Lung (tissue), 11 donors: ENCODE measurements at regions not wholly inside any gene's neighbourhood (a gene's known extent, or its start where the extent isn't known, plus 50 kb on each side); places are given as distances from the start of the nearest gene placed in this dataset.

Experiments
- ATAC-seq: fragments of 200-7000 bp; cut with Tn5 transposase; one replicate; pipeline ENCODE4 v1.9.1; 2020; ENCODE audit warnings: moderate number of reproducible peaks; ENCODE audit not compliant: insufficient read depth, low FRiP score
- DNase-seq, 3 donors: peaks; one replicate each; pipeline ENCODE4 v3.0.0-alpha.2; 2013 to 2017
- H3K27ac ChIP-seq, 2 donors: one replicate each; pipeline ENCODE4 v1.5.1; 2013; ENCODE audit warnings: mild to moderate bottlenecking in 2 of 2, moderate library complexity in 2 of 2, control low read depth in 1 of 2, inconsistent platforms in 1 of 2, low read depth in 1 of 2, low read length in 1 of 2
- H3K27me3 ChIP-seq, 3 donors: one replicate each; pipeline ENCODE4 v1.5.1; 2013; ENCODE audit warnings: low read length in 2 of 3; ENCODE audit not compliant: control insufficient read depth in 3 of 3, insufficient read depth in 3 of 3
- H3K36me3 ChIP-seq, 4 donors: one replicate each; pipeline ENCODE4 v1.5.1; 2013; ENCODE audit warnings: low read length in 4 of 4, mild to moderate bottlenecking in 1 of 4, moderate library complexity in 1 of 4; ENCODE audit not compliant: control insufficient read depth in 4 of 4, insufficient read depth in 4 of 4
- H3K4me1 ChIP-seq, 5 donors: one replicate each; pipeline ENCODE4 v1.5.1; 2013; ENCODE audit warnings: low read length in 5 of 5, mild to moderate bottlenecking in 2 of 5, moderate library complexity in 1 of 5; ENCODE audit not compliant: control insufficient read depth in 5 of 5, insufficient read depth in 5 of 5
- H3K4me3 ChIP-seq: one replicate; pipeline ENCODE4 v1.5.1; 2013; ENCODE audit warnings: mild to moderate bottlenecking, control low read depth, moderate library complexity
- H3K9ac ChIP-seq, 2 donors: one replicate each; pipeline ENCODE4 v1.5.1; 2013; ENCODE audit warnings: low read length in 2 of 2, control low read depth in 1 of 2; ENCODE audit not compliant: insufficient read depth in 1 of 2
- H3K9me3 ChIP-seq, 4 donors: one replicate each; pipeline ENCODE4 v1.5.1; 2013; ENCODE audit warnings: low read length in 3 of 4, mild to moderate bottlenecking in 1 of 4, moderate library complexity in 1 of 4; ENCODE audit not compliant: control insufficient read depth in 4 of 4, insufficient read depth in 3 of 4
- CTCF ChIP-seq: IDR thresholded peaks from 2 replicates; pipeline ENCODE4 v1.5.1; 2012; ENCODE audit warnings: mild to moderate bottlenecking; ENCODE audit errors: control extremely low read depth, extremely low read depth
- WGBS, 2 donors: extraction: QIAGEN DNeasy Blood & Tissue Kit; methylation state at CpG; one replicate each; pipeline ENCODE4 v1.1.7; 2013; 5-methylcytosine and 5-hydroxymethylcytosine counted together
- donor health status: control.
- donor health status: control.
- donor health status: Bipolar disorder and iron deficiency.
- donor health status: healthy.
- donor health status: DM: yes; HTN: yes; CAD: no.

DNA sequence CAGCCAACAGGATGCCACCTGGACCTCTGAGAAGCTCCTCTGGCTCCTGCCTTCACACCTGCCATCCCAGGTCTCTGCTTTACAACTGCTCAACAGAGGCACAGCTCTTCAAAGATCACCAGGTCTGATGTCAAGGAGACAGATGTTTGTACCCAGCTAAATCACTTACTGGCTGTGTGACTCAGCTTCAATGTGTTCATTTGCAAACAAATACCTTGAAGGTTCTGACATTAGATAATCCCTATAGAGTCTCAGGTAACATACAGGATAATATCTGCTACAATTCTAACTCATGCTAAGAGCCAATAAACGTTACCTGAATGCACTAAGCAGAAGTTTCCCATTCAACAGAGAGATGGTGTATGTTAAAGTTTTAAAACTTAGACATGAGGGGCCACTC, 163.4 kb upstream of the IGF1R start:
- peaks cover 0 to 2% (median under 1%) of the 10 kb centered on the region in 4 donors for H3K9me3 ChIP-seq
- no peak overlapping the region for H3K9ac ChIP-seq
- H3K36me3 ChIP-seq = no peaks in the 10 kb centered on the region
- H3K27me3 ChIP-seq = no peaks in the 10 kb centered on the region
- no peak overlapping the region for H3K4me3 ChIP-seq
- ATAC-seq (no peak), DNase-seq (no peak)
- no peaks in the 10 kb centered on the region for H3K4me1 ChIP-seq
- no peak for TF ChIP-seq CTCF
- WGBS, 2 donors = 67 to 80% methylated on average over 1 of the region's 1 CpG
- no peak overlapping the region for H3K27ac ChIP-seq

GRCh38 chr15:98485451-98485850, 162.9 kb upstream of the IGF1R start:
- Histone ChIP-seq H3K9me3 (peaks cover 0 to 2% (median under 1%) of the 10 kb centered on the region in 4 donors), H3K9ac (no peak overlapping the region), H3K4me1 (no peaks in the 10 kb centered on the region), H3K27ac (no peak overlapping the region), H3K27me3 (no peaks in the 10 kb centered on the region), H3K36me3 (no peaks in the 10 kb centered on the region), H3K4me3 (no peak overlapping the region)
- 82 to 85% methylated on average over 2 of the region's 2 CpGs for WGBS, 2 donors
- DNase-seq (no peak), ATAC-seq (no peak)
- no peak for TF ChIP-seq CTCF

DNA sequence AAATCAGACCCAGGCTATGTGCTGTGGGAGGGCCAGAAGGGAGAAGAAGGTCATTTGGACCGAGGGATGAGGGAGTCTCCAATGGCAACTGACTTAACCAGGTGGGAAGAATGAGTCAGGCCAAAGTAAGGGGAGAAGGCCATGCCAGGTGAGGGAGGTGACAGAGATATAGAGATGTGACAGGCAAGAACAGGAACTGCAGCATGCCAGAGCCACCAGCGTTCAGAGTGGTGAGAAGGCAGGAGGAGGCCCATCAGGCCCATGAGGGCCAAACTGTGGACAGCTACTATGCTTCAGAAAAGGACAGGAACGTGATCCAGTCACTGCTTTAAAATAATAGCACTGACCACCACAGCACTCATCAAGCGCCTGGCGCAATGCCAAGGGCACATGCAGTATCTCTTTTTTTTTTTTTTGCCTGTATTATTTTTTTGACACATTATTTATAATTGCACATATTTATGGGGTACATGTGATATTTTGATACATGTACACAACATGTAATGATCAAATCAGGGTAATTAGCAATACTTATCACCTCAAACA, 154.3 kb upstream of the IGF1R start:
- no peaks in the 10 kb centered on the region for H3K27me3 ChIP-seq
- peaks cover 0 to 2% (median 0%) of the 10 kb centered on the region in 5 donors for H3K4me1 ChIP-seq
- peaks cover 0 to 3% (median 0%) of the 10 kb centered on the region in 4 donors for H3K9me3 ChIP-seq
- DNase-seq (no peak), ATAC-seq (no peak)
- H3K27ac ChIP-seq = no peak overlapping the region
- H3K9ac ChIP-seq = no peak overlapping the region
- WGBS, 2 donors = 85 to 88% methylated on average over 5 of the region's 5 CpGs
- H3K36me3 ChIP-seq = no peaks in the 10 kb centered on the region
- no peak overlapping the region for H3K4me3 ChIP-seq
- no peak for TF ChIP-seq CTCF

DNA sequence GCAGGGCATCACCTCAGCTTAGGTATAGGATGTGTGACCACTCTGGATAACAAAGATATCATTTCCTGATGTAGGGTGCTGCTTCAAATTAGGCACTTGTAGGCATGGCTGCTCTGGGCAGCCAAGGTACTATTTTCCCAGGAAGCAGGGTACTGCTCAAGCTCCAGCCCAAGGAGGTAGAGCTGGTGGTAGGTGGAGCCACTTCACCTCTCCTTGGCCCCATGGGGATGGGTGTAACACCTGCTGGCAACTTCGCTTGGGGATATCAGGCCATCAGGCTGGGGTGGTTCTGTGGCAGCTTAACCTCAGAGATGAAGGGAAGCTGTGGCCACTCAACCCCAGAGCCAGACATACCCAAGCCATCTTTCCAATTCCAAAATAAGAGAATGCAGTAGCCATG, 147.1 kb upstream of the IGF1R start:
- no peak overlapping the region for H3K27ac ChIP-seq
- no peak overlapping the region for H3K4me3 ChIP-seq
- no peak overlapping the region for H3K9ac ChIP-seq
- peaks cover 0 to 3% (median 0%) of the 10 kb centered on the region in 3 donors for H3K27me3 ChIP-seq
- 80 to 85% methylated on average over 1 of the region's 1 CpG for WGBS, 2 donors
- H3K4me1 ChIP-seq = peaks cover 0 to 27% (median 11%) of the 10 kb centered on the region in 5 donors
- TF ChIP-seq CTCF = no peak
- H3K9me3 ChIP-seq = peaks cover 0 to 8% (median 0%) of the 10 kb centered on the region in 4 donors
- H3K36me3 ChIP-seq = no peaks in the 10 kb centered on the region
- DNase-seq (no peak), ATAC-seq (no peak)
